ENCODE measurements at regions not wholly inside any gene's neighbourhood (a gene's known extent, or its start where the extent isn't known, plus 50 kb on each side); places are given as distances from the start of the nearest gene placed in this dataset.
A peak's percentile ranks its signal among the peaks of the same experiment; 100 is the strongest.

DNA sequence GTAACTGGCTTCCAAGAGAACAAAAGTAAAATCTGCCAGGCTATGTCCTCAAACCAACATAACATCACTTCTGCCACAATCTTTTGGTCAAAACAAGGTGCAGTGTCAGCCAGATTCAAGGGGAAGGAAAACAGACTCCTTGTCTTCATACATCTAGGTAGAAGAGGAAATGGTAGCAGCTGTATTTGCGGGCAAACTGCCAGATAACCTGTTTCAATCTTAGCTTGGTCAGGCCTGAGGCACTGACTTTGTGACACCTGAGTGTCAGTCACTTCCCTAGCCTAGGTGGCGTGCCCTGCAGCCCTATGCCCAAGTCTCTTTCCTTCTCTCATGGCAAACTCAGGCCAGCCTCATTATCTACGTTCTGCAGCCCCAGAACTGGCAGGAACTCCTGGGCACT, 146.2 kb upstream of the JADE1 start:
- TF ChIP-seq, protein P1, sequence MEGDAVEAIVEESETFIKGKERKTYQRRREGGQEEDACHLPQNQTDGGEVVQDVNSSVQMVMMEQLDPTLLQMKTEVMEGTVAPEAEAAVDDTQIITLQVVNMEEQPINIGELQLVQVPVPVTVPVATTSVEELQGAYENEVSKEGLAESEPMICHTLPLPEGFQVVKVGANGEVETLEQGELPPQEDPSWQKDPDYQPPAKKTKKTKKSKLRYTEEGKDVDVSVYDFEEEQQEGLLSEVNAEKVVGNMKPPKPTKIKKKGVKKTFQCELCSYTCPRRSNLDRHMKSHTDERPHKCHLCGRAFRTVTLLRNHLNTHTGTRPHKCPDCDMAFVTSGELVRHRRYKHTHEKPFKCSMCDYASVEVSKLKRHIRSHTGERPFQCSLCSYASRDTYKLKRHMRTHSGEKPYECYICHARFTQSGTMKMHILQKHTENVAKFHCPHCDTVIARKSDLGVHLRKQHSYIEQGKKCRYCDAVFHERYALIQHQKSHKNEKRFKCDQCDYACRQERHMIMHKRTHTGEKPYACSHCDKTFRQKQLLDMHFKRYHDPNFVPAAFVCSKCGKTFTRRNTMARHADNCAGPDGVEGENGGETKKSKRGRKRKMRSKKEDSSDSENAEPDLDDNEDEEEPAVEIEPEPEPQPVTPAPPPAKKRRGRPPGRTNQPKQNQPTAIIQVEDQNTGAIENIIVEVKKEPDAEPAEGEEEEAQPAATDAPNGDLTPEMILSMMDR (conservative IDR thresholded peaks at IDR 0.05; ENCODE audit: low read length): peak; percentile 37
- no peak for TF ChIP-seq EZH2phosphoT487 (IDR thresholded peaks at IDR 0.05; ENCODE audit: borderline replicate concordance, low read depth, low read length)
